Fibroblast of skin of right quadriceps (primary cell): ENCODE measurements at regions not wholly inside any gene's neighbourhood (a gene's known extent, or its start where the extent isn't known, plus 50 kb on each side); places are given as distances from the start of the nearest gene placed in this dataset.
A peak's percentile ranks its signal among the peaks of the same experiment; 100 is the strongest.
"Not testable (repeated sequence)": the region's sequence is repeated elsewhere in the genome, so short reads cannot be mapped to it uniquely, and the experiment has no call there.

ENCODE experiments used
- DNase-seq: peaks from one replicate; pipeline ENCODE4 v3.0.0-alpha.2; 2013

GRCh38 chr10:8316284-8316683, 261.8 kb downstream of the GATA3 start:
- no peak for DNase-seq

GRCh38 chr10:8318429-8318828, 263.9 kb downstream of the GATA3 start:
- not testable (repeated sequence) for DNase-seq

GRCh38 chr10:8318956-8319355, 264.5 kb downstream of the GATA3 start:
- no peak for DNase-seq

GRCh38 chr10:8319704-8320103, 265.2 kb downstream of the GATA3 start:
- no peak for DNase-seq

- no peak for DNase-seq
Measured at GRCh38 chr10:8321990-8322389, 267.5 kb downstream of the GATA3 start.

- DNase-seq: no peak
Measured at GRCh38 chr10:8323428-8324054, 269.1 kb downstream of the GATA3 start.

GRCh38 chr10:8325024-8325980, 270.8 kb downstream of the GATA3 start:
- DNase-seq: no peak

- no peak for DNase-seq
Measured at GRCh38 chr10:8326396-8327139, 272.1 kb downstream of the GATA3 start.

- no peak for DNase-seq
Measured at GRCh38 chr10:8327140-8327423, 272.6 kb downstream of the GATA3 start.

- no peak for DNase-seq
Measured at GRCh38 chr10:8331387-8331786, 276.9 kb downstream of the GATA3 start.

GRCh38 chr10:8331896-8332729, 277.6 kb downstream of the GATA3 start:
- DNase-seq: peak; percentile 55

GRCh38 chr10:8332730-8333111, 278.2 kb downstream of the GATA3 start:
- DNase-seq: no peak

- DNase-seq: no peak
Measured at GRCh38 chr10:8334631-8335030, 280.1 kb downstream of the GATA3 start.

- DNase-seq: no peak
Measured at GRCh38 chr10:8336629-8337331, 282.3 kb downstream of the GATA3 start.

GRCh38 chr10:8337332-8337651, 282.8 kb downstream of the GATA3 start:
- DNase-seq: no peak

- no peak for DNase-seq
Measured at GRCh38 chr10:8338177-8338766, 283.8 kb downstream of the GATA3 start.

- no peak for DNase-seq
Measured at GRCh38 chr10:8344756-8345155, 290.3 kb downstream of the GATA3 start.

- DNase-seq: no peak
Measured at GRCh38 chr10:8346861-8347260, 292.4 kb downstream of the GATA3 start.

- not testable (repeated sequence) for DNase-seq
Measured at GRCh38 chr10:8347614-8348013, 293.1 kb downstream of the GATA3 start.

- no peak for DNase-seq
Measured at GRCh38 chr10:8349610-8350249, 295.2 kb downstream of the GATA3 start.

- DNase-seq: peak; percentile 5
Measured at GRCh38 chr10:8350250-8350967, 295.9 kb downstream of the GATA3 start.
